Thymus (tissue), 11 donors: ENCODE measurements at regions not wholly inside any gene's neighbourhood (a gene's known extent, or its start where the extent isn't known, plus 50 kb on each side); places are given as distances from the start of the nearest gene placed in this dataset.
A peak's percentile ranks its signal among the peaks of the same experiment; 100 is the strongest.

Experiments used
- DNase-seq, 9 donors: peaks; one replicate each; pipeline ENCODE4 v3.0.0-alpha.2; 2013; ENCODE audit warnings: low spot score in 9 of 9, low read depth in 6 of 9, missing footprints in 1 of 9
- H3K27ac ChIP-seq, 2 donors: one replicate each; pipeline ENCODE4 v1.5.1; 2013; ENCODE audit warnings: control low read depth in 1 of 2, low read depth in 1 of 2, low read length in 1 of 2, mild to moderate bottlenecking in 1 of 2, moderate library complexity in 1 of 2
- H3K27me3 ChIP-seq, 2 donors: one replicate each; pipeline ENCODE4 v1.5.1; 2013; ENCODE audit warnings: low read length in 1 of 2; ENCODE audit not compliant: control insufficient read depth in 2 of 2, insufficient read depth in 1 of 2
- H3K36me3 ChIP-seq, 2 donors: one replicate each; pipeline ENCODE4 v1.5.1; 2013; ENCODE audit warnings: low read length in 1 of 2, mild to moderate bottlenecking in 1 of 2, moderate library complexity in 1 of 2; ENCODE audit not compliant: control insufficient read depth in 2 of 2, insufficient read depth in 2 of 2
- H3K4me1 ChIP-seq, 2 donors: one replicate each; pipeline ENCODE4 v1.5.1; 2013; ENCODE audit warnings: low read length in 2 of 2; ENCODE audit not compliant: control insufficient read depth in 2 of 2, insufficient read depth in 2 of 2
- H3K4me3 ChIP-seq, 2 donors: one replicate each; pipeline ENCODE4 v1.5.1; 2013; ENCODE audit warnings: low read length in 2 of 2, control low read depth in 1 of 2, mild to moderate bottlenecking in 1 of 2
- H3K9me3 ChIP-seq, 2 donors: one replicate each; pipeline ENCODE4 v1.5.1; 2013; ENCODE audit warnings: low read length in 1 of 2, mild to moderate bottlenecking in 1 of 2; ENCODE audit not compliant: control insufficient read depth in 2 of 2, insufficient read depth in 1 of 2
- WGBS: extraction: QIAGEN DNeasy Blood & Tissue Kit; methylation state at CpG from one replicate; pipeline ENCODE4 v1.1.7; 2013; 5-methylcytosine and 5-hydroxymethylcytosine counted together
- donor health status: healthy.

DNA sequence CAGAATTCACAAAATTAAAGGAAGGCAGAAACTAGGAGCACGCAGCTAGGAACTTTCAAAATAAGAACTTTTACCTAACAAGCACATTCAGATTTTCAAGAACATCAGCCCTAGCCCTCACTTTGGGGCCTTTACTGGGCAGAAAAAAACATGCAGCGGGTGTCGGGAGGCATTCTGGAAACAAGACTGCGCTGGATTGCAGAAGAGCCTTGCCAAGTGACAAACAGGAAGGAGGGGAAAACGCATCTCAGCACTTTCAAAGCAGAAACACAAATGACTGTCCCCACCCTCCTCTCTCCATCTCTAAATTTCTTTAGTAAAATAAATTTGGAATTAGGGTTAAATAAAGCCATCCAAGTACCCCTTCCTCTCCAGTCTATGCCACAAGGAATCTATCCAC is 74.6 kb upstream of the RREB1 start:
- H3K36me3 ChIP-seq: no peaks in the 10 kb centered on the region
- H3K4me3 ChIP-seq: no peak overlapping the region
- H3K27me3 ChIP-seq: no peaks in the 10 kb centered on the region
- no peak overlapping the region for H3K27ac ChIP-seq
- H3K4me1 ChIP-seq: peaks cover 0 to 3% of the 10 kb centered on the region in 2 donors
- no peak for DNase-seq
- no peaks in the 10 kb centered on the region for H3K9me3 ChIP-seq
- 67% methylated on average over 5 of the region's 5 CpGs for WGBS

GRCh38 chr6:7034055-7034454 is 73.7 kb upstream of the RREB1 start:
- 70% methylated on average over 1 of the region's 1 CpG for whole genome bisulfite sequencing
- peaks cover 0 to 3% of the 10 kb centered on the region in 2 donors for H3K4me1 ChIP-seq
- no peaks in the 10 kb centered on the region for H3K9me3 ChIP-seq
- no peak for DNase-seq
- H3K27me3 ChIP-seq: no peaks in the 10 kb centered on the region
- no peak overlapping the region for H3K4me3 ChIP-seq
- H3K27ac ChIP-seq: no peak overlapping the region
- H3K36me3 ChIP-seq: no peaks in the 10 kb centered on the region

GRCh38 chr6:7035837-7036249 is 71.9 kb upstream of the RREB1 start:
- Histone ChIP-seq H3K4me3 (no peak overlapping the region), H3K27ac (no peak overlapping the region), H3K4me1 (peaks cover 0 to 3% of the 10 kb centered on the region in 2 donors), H3K36me3 (no peaks in the 10 kb centered on the region), H3K9me3 (no peaks in the 10 kb centered on the region), H3K27me3 (no peaks in the 10 kb centered on the region)
- no peak for DNase-seq
- 86% methylated on average over 2 of the region's 2 CpGs for WGBS

DNA sequence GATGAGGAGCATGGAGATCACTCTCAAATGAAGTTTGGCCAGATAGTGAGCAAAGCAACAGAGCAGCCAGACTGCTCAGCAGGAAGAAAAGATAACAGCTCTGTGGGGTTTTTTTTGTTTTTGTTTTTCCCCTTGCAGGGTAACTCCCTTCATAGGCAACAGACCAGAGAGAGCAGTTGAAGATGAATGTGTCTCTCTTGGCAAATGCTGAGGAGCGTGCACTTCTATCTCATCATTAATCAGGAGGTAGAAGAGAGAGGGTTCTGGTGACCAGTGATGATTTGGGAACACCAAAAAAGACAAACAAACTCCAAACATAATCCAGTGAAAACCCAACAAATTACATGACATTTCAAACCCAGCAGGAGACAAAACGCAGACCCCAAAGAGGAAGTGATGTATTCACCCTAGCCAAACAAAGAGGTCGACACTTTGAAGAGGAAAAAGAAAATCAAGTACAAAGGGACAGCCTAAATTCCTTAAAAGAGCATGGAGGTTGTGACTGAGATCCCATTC is 66.2 kb upstream of the RREB1 start:
- Histone ChIP-seq H3K4me3 (no peak overlapping the region), H3K27me3 (no peaks in the 10 kb centered on the region), H3K36me3 (no peaks in the 10 kb centered on the region), H3K27ac (peak overlapping the region; percentile 71 to 80), H3K4me1 (peaks cover 16 to 25% of the 10 kb centered on the region in 2 donors), H3K9me3 (no peaks in the 10 kb centered on the region)
- peak in 3 of 9 donors; percentile 28 to 64 (median 32) for DNase-seq
- 49% methylated on average over 3 of the region's 3 CpGs for WGBS

DNA sequence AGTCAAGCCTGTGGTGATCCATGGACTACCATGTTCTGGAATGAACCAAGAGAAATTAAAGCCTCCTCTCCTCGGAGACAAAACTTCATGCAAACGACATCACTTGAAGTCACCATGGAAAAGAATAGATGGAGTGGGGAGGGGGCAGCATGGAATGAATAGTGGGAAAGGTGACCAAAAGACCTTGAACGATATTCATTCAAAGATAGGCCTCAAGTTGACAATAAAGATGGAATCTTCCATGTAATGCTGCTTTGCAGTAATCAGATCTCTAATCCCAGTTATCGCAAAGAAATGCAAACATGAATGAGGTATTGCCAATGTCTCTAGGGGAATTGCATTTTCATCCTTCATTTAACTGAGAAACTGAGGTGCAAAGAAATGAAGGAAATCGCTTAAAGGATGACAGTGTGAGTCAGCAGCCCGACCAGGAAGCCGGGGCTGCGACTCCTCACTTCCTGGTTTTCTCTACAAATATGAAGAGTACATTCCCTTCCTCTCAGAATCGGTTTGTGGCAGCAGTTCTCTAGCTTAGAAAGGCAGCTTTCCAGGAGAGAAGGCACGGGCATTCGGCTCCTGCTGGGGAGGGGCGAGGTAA is 65.6 kb upstream of the RREB1 start:
- peak in 2 of 9 donors; percentile 26 to 56 for DNase-seq
- 61% methylated on average over 12 of the region's 12 CpGs for WGBS

GRCh38 chr6:7042654-7043545 is 64.9 kb upstream of the RREB1 start:
- no peak overlapping the region for H3K27ac ChIP-seq
- 96% methylated on average over 11 of the region's 11 CpGs for WGBS
- no peaks in the 10 kb centered on the region for H3K9me3 ChIP-seq

More for the DNA sequence above, 65.6 kb upstream of the RREB1 start:
- Histone ChIP-seq H3K27me3 (no peaks in the 10 kb centered on the region), H3K9me3 (no peaks in the 10 kb centered on the region), H3K36me3 (no peaks in the 10 kb centered on the region), H3K4me1 (peaks cover 16 to 25% of the 10 kb centered on the region in 2 donors), H3K27ac (peak overlapping the region in 1 of 2 donors; percentile 71), H3K4me3 (no peak overlapping the region)

DNA sequence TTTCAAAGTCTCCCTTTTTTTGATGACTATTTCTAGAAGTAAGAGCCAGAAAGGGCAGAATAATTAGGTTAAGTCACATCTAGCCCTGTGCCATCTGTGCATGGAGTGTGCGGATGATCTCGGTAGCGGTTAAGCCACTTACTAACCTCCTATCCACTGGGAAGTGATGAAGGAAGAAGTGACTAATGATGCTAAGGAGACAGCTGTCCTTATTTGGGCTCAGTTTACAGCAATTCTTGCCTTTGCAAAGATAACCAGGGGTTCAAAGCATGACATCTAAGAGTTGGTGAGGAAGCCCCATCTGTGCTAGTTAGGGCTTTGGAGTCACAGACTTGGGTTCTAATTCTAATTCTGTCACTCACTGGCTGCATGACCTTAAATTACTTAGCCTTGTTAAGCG is 62.4 kb upstream of the RREB1 start:
- H3K36me3 ChIP-seq: no peaks in the 10 kb centered on the region
- whole genome bisulfite sequencing: 97% methylated on average over 4 of the region's 4 CpGs
- H3K27me3 ChIP-seq: no peaks in the 10 kb centered on the region
- DNase-seq: no peak
- no peak overlapping the region for H3K4me3 ChIP-seq
- no peak overlapping the region for H3K27ac ChIP-seq
- H3K9me3 ChIP-seq: no peaks in the 10 kb centered on the region
- peaks cover 22 to 40% of the 10 kb centered on the region in 2 donors for H3K4me1 ChIP-seq

More at GRCh38 chr6:7042654-7043545, 64.9 kb upstream of the RREB1 start:
- peaks cover 16 to 26% of the 10 kb centered on the region in 2 donors for H3K4me1 ChIP-seq
- DNase-seq: no peak
- H3K27me3 ChIP-seq: no peaks in the 10 kb centered on the region
- H3K4me3 ChIP-seq: no peak overlapping the region
- no peaks in the 10 kb centered on the region for H3K36me3 ChIP-seq

DNA sequence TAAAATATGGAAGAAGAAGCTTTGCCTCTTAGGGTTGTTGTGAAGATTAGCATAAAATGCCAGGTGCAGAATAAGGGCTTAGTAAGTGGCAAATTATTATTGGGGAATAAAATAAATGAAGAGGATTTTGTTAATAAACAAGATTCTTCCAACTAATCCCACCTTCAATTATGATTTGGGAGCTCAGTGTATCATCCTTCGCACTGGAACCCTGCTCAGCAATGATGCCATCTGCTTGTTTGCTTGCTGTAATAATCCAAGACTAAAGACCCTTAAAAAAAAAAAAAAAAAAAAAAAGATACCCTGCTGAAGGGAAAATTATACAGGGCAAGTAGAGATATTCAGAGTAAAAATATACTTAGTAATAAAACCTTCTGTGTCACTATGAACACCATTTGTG is 62.0 kb upstream of the RREB1 start:
- H3K27me3 ChIP-seq: no peaks in the 10 kb centered on the region
- H3K36me3 ChIP-seq: peaks cover 0 to under 1% of the 10 kb centered on the region in 2 donors
- H3K27ac ChIP-seq: no peak overlapping the region
- H3K4me1 ChIP-seq: peaks cover 23 to 43% of the 10 kb centered on the region in 2 donors
- 100% methylated on average over 1 of the region's 1 CpG for WGBS
- DNase-seq: no peak
- no peak overlapping the region for H3K4me3 ChIP-seq
- no peaks in the 10 kb centered on the region for H3K9me3 ChIP-seq

GRCh38 chr6:7047128-7047527 is 60.6 kb upstream of the RREB1 start:
- no peak for DNase-seq
- H3K36me3 ChIP-seq: peaks cover 0 to 3% of the 10 kb centered on the region in 2 donors

More at GRCh38 chr6:7047128-7047527, 60.6 kb upstream of the RREB1 start:
- Histone ChIP-seq H3K4me3 (no peak overlapping the region), H3K9me3 (no peaks in the 10 kb centered on the region), H3K27ac (no peak overlapping the region), H3K27me3 (no peaks in the 10 kb centered on the region), H3K4me1 (peaks cover 16 to 36% of the 10 kb centered on the region in 2 donors)
- WGBS: 64% methylated on average over 1 of the region's 1 CpG
